ENCODE measurements at regions not wholly inside any gene's neighbourhood (a gene's known extent, or its start where the extent isn't known, plus 50 kb on each side); places are given as distances from the start of the nearest gene placed in this dataset.

GRCh38 chr6:140929121-140929520 is 1203.6 kb upstream of the GJE1 start:
- Histone ChIP-seq H3K9me3 (ENCODE audit: control insufficient read depth in 5 of 5, low read length in 5 of 5) (no peaks in the 10 kb centered on the region), H3K27me3 (ENCODE audit: control insufficient read depth in 5 of 5, insufficient read depth in 4 of 5, low read length in 5 of 5) (no peaks in the 10 kb centered on the region), H3K4me3 (ENCODE audit: low read depth in 1 of 5, low read length in 5 of 5) (no peak overlapping the region), H3K36me3 (ENCODE audit: control insufficient read depth in 5 of 5, insufficient read depth in 5 of 5, low read length in 5 of 5) (no peaks in the 10 kb centered on the region), H3K9ac (ENCODE audit: low read length in 5 of 5) (no peak overlapping the region), H3K4me1 (ENCODE audit: control insufficient read depth in 5 of 5, insufficient read depth in 5 of 5, low read length in 5 of 5) (no peaks in the 10 kb centered on the region), H3K27ac (ENCODE audit: low read depth, low read length) (no peak overlapping the region)

GRCh38 chr6:140923048-140923447 is 1209.7 kb upstream of the GJE1 start:
- Histone ChIP-seq H3K4me3 (ENCODE audit: low read depth in 1 of 5, low read length in 5 of 5) (no peak overlapping the region), H3K9ac (ENCODE audit: low read length in 5 of 5) (no peak overlapping the region), H3K9me3 (ENCODE audit: control insufficient read depth in 5 of 5, low read length in 5 of 5) (no peaks in the 10 kb centered on the region), H3K27ac (ENCODE audit: low read depth, low read length) (no peak overlapping the region), H3K4me1 (ENCODE audit: control insufficient read depth in 5 of 5, insufficient read depth in 5 of 5, low read length in 5 of 5) (no peaks in the 10 kb centered on the region), H3K36me3 (ENCODE audit: control insufficient read depth in 5 of 5, insufficient read depth in 5 of 5, low read length in 5 of 5) (no peaks in the 10 kb centered on the region), H3K27me3 (ENCODE audit: control insufficient read depth in 5 of 5, insufficient read depth in 4 of 5, low read length in 5 of 5) (no peaks in the 10 kb centered on the region)

- Histone ChIP-seq H3K9ac (ENCODE audit: low read length in 5 of 5) (no peak overlapping the region), H3K4me3 (ENCODE audit: low read depth in 1 of 5, low read length in 5 of 5) (no peak overlapping the region), H3K27ac (ENCODE audit: low read depth, low read length) (no peak overlapping the region), H3K36me3 (ENCODE audit: control insufficient read depth in 5 of 5, insufficient read depth in 5 of 5, low read length in 5 of 5) (no peaks in the 10 kb centered on the region), H3K4me1 (ENCODE audit: control insufficient read depth in 5 of 5, insufficient read depth in 5 of 5, low read length in 5 of 5) (no peaks in the 10 kb centered on the region), H3K9me3 (ENCODE audit: control insufficient read depth in 5 of 5, low read length in 5 of 5) (no peaks in the 10 kb centered on the region), H3K27me3 (ENCODE audit: control insufficient read depth in 5 of 5, insufficient read depth in 4 of 5, low read length in 5 of 5) (no peaks in the 10 kb centered on the region)
Measured at GRCh38 chr6:140921366-140922226, 1211.1 kb upstream of the GJE1 start.

GRCh38 chr6:140917911-140918310 is 1214.8 kb upstream of the GJE1 start:
- Histone ChIP-seq H3K9me3 (ENCODE audit: control insufficient read depth in 5 of 5, low read length in 5 of 5) (no peaks in the 10 kb centered on the region), H3K4me3 (ENCODE audit: low read depth in 1 of 5, low read length in 5 of 5) (no peak overlapping the region), H3K27me3 (ENCODE audit: control insufficient read depth in 5 of 5, insufficient read depth in 4 of 5, low read length in 5 of 5) (no peaks in the 10 kb centered on the region), H3K9ac (ENCODE audit: low read length in 5 of 5) (no peak overlapping the region), H3K27ac (ENCODE audit: low read depth, low read length) (no peak overlapping the region), H3K4me1 (ENCODE audit: control insufficient read depth in 5 of 5, insufficient read depth in 5 of 5, low read length in 5 of 5) (peaks cover 0 to 5% (median 0%) of the 10 kb centered on the region in 5 donors), H3K36me3 (ENCODE audit: control insufficient read depth in 5 of 5, insufficient read depth in 5 of 5, low read length in 5 of 5) (no peaks in the 10 kb centered on the region)

GRCh38 chr6:140915551-140915950 is 1217.2 kb upstream of the GJE1 start:
- H3K27ac ChIP-seq (ENCODE audit: low read depth, low read length): no peak overlapping the region

GRCh38 chr6:140915103-140915502 is 1217.6 kb upstream of the GJE1 start:
- Histone ChIP-seq H3K4me1 (ENCODE audit: control insufficient read depth in 5 of 5, insufficient read depth in 5 of 5, low read length in 5 of 5) (peaks cover 0 to 5% (median 0%) of the 10 kb centered on the region in 5 donors), H3K36me3 (ENCODE audit: control insufficient read depth in 5 of 5, insufficient read depth in 5 of 5, low read length in 5 of 5) (no peaks in the 10 kb centered on the region), H3K9ac (ENCODE audit: low read length in 5 of 5) (no peak overlapping the region), H3K4me3 (ENCODE audit: low read depth in 1 of 5, low read length in 5 of 5) (no peak overlapping the region), H3K27me3 (ENCODE audit: control insufficient read depth in 5 of 5, insufficient read depth in 4 of 5, low read length in 5 of 5) (no peaks in the 10 kb centered on the region), H3K9me3 (ENCODE audit: control insufficient read depth in 5 of 5, low read length in 5 of 5) (no peaks in the 10 kb centered on the region), H3K27ac (ENCODE audit: low read depth, low read length) (no peak overlapping the region)

More at GRCh38 chr6:140915551-140915950, 1217.2 kb upstream of the GJE1 start:
- H3K4me3 ChIP-seq (ENCODE audit: low read depth in 1 of 5, low read length in 5 of 5): no peak overlapping the region
- no peaks in the 10 kb centered on the region for H3K27me3 ChIP-seq (ENCODE audit: control insufficient read depth in 5 of 5, insufficient read depth in 4 of 5, low read length in 5 of 5)
- no peaks in the 10 kb centered on the region for H3K9me3 ChIP-seq (ENCODE audit: control insufficient read depth in 5 of 5, low read length in 5 of 5)
- peaks cover 0 to 5% (median 0%) of the 10 kb centered on the region in 5 donors for H3K4me1 ChIP-seq (ENCODE audit: control insufficient read depth in 5 of 5, insufficient read depth in 5 of 5, low read length in 5 of 5)
- no peaks in the 10 kb centered on the region for H3K36me3 ChIP-seq (ENCODE audit: control insufficient read depth in 5 of 5, insufficient read depth in 5 of 5, low read length in 5 of 5)
- H3K9ac ChIP-seq (ENCODE audit: low read length in 5 of 5): no peak overlapping the region

GRCh38 chr6:140912686-140913085 is 1220.0 kb upstream of the GJE1 start:
- no peaks in the 10 kb centered on the region for H3K36me3 ChIP-seq (ENCODE audit: control insufficient read depth in 5 of 5, insufficient read depth in 5 of 5, low read length in 5 of 5)
- no peak overlapping the region for H3K4me3 ChIP-seq (ENCODE audit: low read depth in 1 of 5, low read length in 5 of 5)
- no peaks in the 10 kb centered on the region for H3K9me3 ChIP-seq (ENCODE audit: control insufficient read depth in 5 of 5, low read length in 5 of 5)
- no peaks in the 10 kb centered on the region for H3K27me3 ChIP-seq (ENCODE audit: control insufficient read depth in 5 of 5, insufficient read depth in 4 of 5, low read length in 5 of 5)
- H3K9ac ChIP-seq (ENCODE audit: low read length in 5 of 5): no peak overlapping the region
- no peak overlapping the region for H3K27ac ChIP-seq (ENCODE audit: low read depth, low read length)
- H3K4me1 ChIP-seq (ENCODE audit: control insufficient read depth in 5 of 5, insufficient read depth in 5 of 5, low read length in 5 of 5): peaks cover 0 to 5% (median 0%) of the 10 kb centered on the region in 5 donors

- Histone ChIP-seq H3K4me1 (ENCODE audit: control insufficient read depth in 5 of 5, insufficient read depth in 5 of 5, low read length in 5 of 5) (no peaks in the 10 kb centered on the region), H3K36me3 (ENCODE audit: control insufficient read depth in 5 of 5, insufficient read depth in 5 of 5, low read length in 5 of 5) (no peaks in the 10 kb centered on the region), H3K27ac (ENCODE audit: low read depth, low read length) (no peak overlapping the region), H3K9ac (ENCODE audit: low read length in 5 of 5) (no peak overlapping the region), H3K27me3 (ENCODE audit: control insufficient read depth in 5 of 5, insufficient read depth in 4 of 5, low read length in 5 of 5) (no peaks in the 10 kb centered on the region), H3K9me3 (ENCODE audit: control insufficient read depth in 5 of 5, low read length in 5 of 5) (no peaks in the 10 kb centered on the region), H3K4me3 (ENCODE audit: low read depth in 1 of 5, low read length in 5 of 5) (no peak overlapping the region)
Measured at GRCh38 chr6:140909625-140910024, 1223.1 kb upstream of the GJE1 start.

- Histone ChIP-seq H3K36me3 (ENCODE audit: control insufficient read depth in 5 of 5, insufficient read depth in 5 of 5, low read length in 5 of 5) (no peaks in the 10 kb centered on the region), H3K27me3 (ENCODE audit: control insufficient read depth in 5 of 5, insufficient read depth in 4 of 5, low read length in 5 of 5) (no peaks in the 10 kb centered on the region), H3K27ac (ENCODE audit: low read depth, low read length) (no peak overlapping the region), H3K9me3 (ENCODE audit: control insufficient read depth in 5 of 5, low read length in 5 of 5) (no peaks in the 10 kb centered on the region), H3K4me1 (ENCODE audit: control insufficient read depth in 5 of 5, insufficient read depth in 5 of 5, low read length in 5 of 5) (no peaks in the 10 kb centered on the region), H3K9ac (ENCODE audit: low read length in 5 of 5) (no peak overlapping the region), H3K4me3 (ENCODE audit: low read depth in 1 of 5, low read length in 5 of 5) (no peak overlapping the region)
Measured at GRCh38 chr6:140909156-140909555, 1223.6 kb upstream of the GJE1 start.

- Histone ChIP-seq H3K4me3 (ENCODE audit: low read depth in 1 of 5, low read length in 5 of 5) (no peak overlapping the region), H3K4me1 (ENCODE audit: control insufficient read depth in 5 of 5, insufficient read depth in 5 of 5, low read length in 5 of 5) (no peaks in the 10 kb centered on the region), H3K27me3 (ENCODE audit: control insufficient read depth in 5 of 5, insufficient read depth in 4 of 5, low read length in 5 of 5) (no peaks in the 10 kb centered on the region), H3K9me3 (ENCODE audit: control insufficient read depth in 5 of 5, low read length in 5 of 5) (no peaks in the 10 kb centered on the region), H3K9ac (ENCODE audit: low read length in 5 of 5) (no peak overlapping the region), H3K27ac (ENCODE audit: low read depth, low read length) (no peak overlapping the region), H3K36me3 (ENCODE audit: control insufficient read depth in 5 of 5, insufficient read depth in 5 of 5, low read length in 5 of 5) (no peaks in the 10 kb centered on the region)
Measured at GRCh38 chr6:140908505-140908904, 1224.2 kb upstream of the GJE1 start.
